Activated B cell treated with CpG ODN at 0.5 μM for 24 hours (primary cell): ENCODE measurements at regions not wholly inside any gene's neighbourhood (a gene's known extent, or its start where the extent isn't known, plus 50 kb on each side); places are given as distances from the start of the nearest gene placed in this dataset.
"Not testable (repeated sequence)": the region's sequence is repeated elsewhere in the genome, so short reads cannot be mapped to it uniquely, and the experiment has no call there.

ENCODE experiments used
- ATAC-seq: fragments of 200-7000 bp; cut with Tn5 transposase; one replicate; pipeline ENCODE4 v1.10.0; 2021; ENCODE audit warnings: low read depth, mild to moderate bottlenecking, moderate library complexity
- CTCF ChIA-PET: fragments of 350-600 bp; sonication (Branson Sonifier 250); formaldehyde crosslinking; loops from one replicate; lab custom pipeline; 2021; ENCODE audit warnings: antibody characterized with exemption; lab: Charles Lee
- POLR2A ChIA-PET: fragments of 350-600 bp; sonication (Branson Sonifier 250); formaldehyde crosslinking; loops from one replicate; lab custom pipeline; 2021; ENCODE audit warnings: antibody characterized with exemption; lab: Charles Lee
- DNase-seq: peaks from one replicate; pipeline ENCODE4 v3.0.0; 2022
- H3K27ac Mint-ChIP-seq: one replicate; pipeline ENCODE4 v1.8.0; 2020; ENCODE audit warnings: mixed read lengths
- H3K27me3 Mint-ChIP-seq: one replicate; pipeline ENCODE4 v1.8.0; 2021; ENCODE audit warnings: mixed read lengths
- H3K36me3 Mint-ChIP-seq: one replicate; pipeline ENCODE4 v1.8.0; 2021; ENCODE audit warnings: low read depth, mixed read lengths
- H3K4me1 Mint-ChIP-seq: one replicate; pipeline ENCODE4 v1.8.0; 2021; ENCODE audit warnings: mixed read lengths
- H3K4me3 Mint-ChIP-seq: one replicate; pipeline ENCODE4 v1.8.0; 2020; ENCODE audit warnings: mild to moderate bottlenecking, mixed read lengths
- H3K9me3 Mint-ChIP-seq: one replicate; pipeline ENCODE4 v1.8.0; 2020; ENCODE audit warnings: mixed read lengths
- intact Hi-C: fragments of 100-400 bp; cut with micrococcal nuclease; formaldehyde crosslinking; loops from one replicate; pipeline ENCODE4 v1.15.1; 2024
- TF ChIP-seq, protein P1 (sequence below): fragments of 200-600 bp; IDR thresholded peaks from one replicate; pipeline ENCODE4 v1.8.0; 2022; ENCODE audit warnings: antibody characterized with exemption, mild to moderate bottlenecking

DNA sequence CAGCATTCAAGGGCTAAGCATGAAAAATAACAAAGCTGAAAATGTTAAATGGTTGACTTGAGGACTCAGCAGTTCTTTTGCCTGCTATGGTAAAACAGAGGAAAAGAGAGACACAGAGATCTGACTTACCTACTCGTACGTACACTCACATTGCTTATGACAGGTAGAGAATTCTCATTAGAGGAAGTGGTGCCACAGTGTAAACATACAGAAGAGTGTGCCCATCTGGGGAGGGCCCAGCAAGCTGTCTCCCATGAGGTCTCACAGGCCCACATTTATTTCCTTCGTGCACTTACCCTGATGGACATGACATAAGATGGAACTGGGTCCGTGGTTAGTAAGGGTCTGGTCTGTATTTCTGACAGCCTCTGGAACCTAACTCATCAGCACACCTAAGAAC, 729.1 kb downstream of the BCL11A start:
- Mint-ChIP-seq H3K4me1 (no peaks in the 10 kb centered on the region), H3K9me3 (no peaks in the 10 kb centered on the region), H3K27ac (no peak overlapping the region), H3K4me3 (no peak overlapping the region), H3K27me3 (no peaks in the 10 kb centered on the region), H3K36me3 (no peaks in the 10 kb centered on the region)
- TF ChIP-seq, protein P1, sequence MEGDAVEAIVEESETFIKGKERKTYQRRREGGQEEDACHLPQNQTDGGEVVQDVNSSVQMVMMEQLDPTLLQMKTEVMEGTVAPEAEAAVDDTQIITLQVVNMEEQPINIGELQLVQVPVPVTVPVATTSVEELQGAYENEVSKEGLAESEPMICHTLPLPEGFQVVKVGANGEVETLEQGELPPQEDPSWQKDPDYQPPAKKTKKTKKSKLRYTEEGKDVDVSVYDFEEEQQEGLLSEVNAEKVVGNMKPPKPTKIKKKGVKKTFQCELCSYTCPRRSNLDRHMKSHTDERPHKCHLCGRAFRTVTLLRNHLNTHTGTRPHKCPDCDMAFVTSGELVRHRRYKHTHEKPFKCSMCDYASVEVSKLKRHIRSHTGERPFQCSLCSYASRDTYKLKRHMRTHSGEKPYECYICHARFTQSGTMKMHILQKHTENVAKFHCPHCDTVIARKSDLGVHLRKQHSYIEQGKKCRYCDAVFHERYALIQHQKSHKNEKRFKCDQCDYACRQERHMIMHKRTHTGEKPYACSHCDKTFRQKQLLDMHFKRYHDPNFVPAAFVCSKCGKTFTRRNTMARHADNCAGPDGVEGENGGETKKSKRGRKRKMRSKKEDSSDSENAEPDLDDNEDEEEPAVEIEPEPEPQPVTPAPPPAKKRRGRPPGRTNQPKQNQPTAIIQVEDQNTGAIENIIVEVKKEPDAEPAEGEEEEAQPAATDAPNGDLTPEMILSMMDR: no peak
- ChIA-PET POLR2A (interaction anchor here (0.6 kb wide), 1 partner anchor 466 kb away, joined by 5 read pairs; no protein-coding TSS in a partner anchor), CTCF (no interaction called here)
- no peak for ATAC-seq
- DNase-seq: no peak
- intact Hi-C loops: no loop called here

DNA sequence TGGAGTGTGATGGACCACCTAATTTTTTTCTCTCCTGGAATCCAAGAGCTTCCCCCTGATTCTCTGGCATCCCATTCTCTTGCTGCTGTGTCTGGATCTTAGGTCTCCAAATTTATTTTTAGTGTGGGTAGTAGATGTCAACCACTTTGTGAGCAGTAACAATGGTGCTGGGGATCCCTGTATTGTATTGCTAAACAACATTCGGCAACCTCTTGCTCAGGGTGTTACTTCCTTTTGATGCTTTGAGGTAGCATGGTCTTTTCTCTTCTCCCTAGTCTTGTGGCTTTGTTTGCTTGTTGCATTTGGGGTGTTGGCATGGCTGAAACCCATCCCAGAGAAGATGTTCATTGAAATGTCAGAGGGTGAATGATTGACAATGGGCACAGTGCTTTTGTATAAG, 737.4 kb downstream of the BCL11A start:
- intact Hi-C loops: no loop called here
- ATAC-seq (no peak), DNase-seq (no peak)
- TF ChIP-seq, protein P1: no peak
- ChIA-PET POLR2A (no interaction called here), CTCF (no interaction called here)
- no peak overlapping the region for H3K27ac Mint-ChIP-seq
- H3K27me3 Mint-ChIP-seq: no peaks in the 10 kb centered on the region
- H3K4me1 Mint-ChIP-seq: no peaks in the 10 kb centered on the region
- no peaks in the 10 kb centered on the region for H3K9me3 Mint-ChIP-seq
- no peaks in the 10 kb centered on the region for H3K36me3 Mint-ChIP-seq
- H3K4me3 Mint-ChIP-seq: no peak overlapping the region

DNA sequence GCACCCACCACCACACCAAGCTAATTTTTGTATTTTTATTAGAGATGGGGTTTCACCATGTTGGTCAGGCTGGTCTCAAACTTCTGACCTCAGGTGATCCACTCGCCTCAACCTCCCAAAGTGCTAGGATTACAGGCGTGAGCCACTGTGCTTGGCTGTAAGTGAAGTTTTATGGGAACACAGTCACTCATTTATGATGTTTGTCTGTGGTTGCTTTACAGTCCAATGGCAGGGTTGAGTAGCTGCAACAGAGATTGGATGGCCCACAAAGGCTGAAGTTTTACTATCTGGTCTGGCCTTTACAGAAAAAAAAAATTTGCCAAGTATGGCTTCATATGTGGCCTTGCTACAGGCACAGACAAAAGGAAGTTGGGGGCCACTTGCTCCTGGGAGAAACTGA, 743.2 kb downstream of the BCL11A start:
- DNase-seq, ATAC-seq, H3K36me3 Mint-ChIP-seq, H3K27ac Mint-ChIP-seq, CTCF ChIA-PET, POLR2A ChIA-PET, intact Hi-C loops, H3K4me3 Mint-ChIP-seq, H3K4me1 Mint-ChIP-seq, H3K27me3 Mint-ChIP-seq, H3K9me3 Mint-ChIP-seq: not testable (repeated sequence)

DNA sequence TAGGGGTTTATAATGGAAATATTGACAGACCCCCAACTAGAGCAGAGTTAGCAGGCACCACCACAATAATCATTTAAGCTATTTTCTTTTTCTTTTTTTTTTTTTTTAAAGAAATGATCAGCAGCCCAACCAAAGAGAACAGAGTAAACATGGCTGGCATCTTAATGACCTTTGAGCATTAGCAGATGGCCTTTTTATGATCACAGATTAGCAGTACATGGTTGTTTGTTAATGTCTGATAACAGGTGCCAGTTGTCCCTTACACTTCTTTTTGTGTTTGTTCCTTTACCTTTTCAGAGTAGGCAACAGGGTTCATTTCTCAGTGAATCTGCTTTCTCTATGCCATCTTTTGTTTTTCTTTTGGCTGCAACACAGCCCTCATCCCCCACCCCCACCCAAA, 747.0 kb downstream of the BCL11A start:
- DNase-seq (no peak), ATAC-seq (no peak)
- CTCF ChIA-PET: no interaction called here
- POLR2A ChIA-PET: no interaction called here
- no peaks in the 10 kb centered on the region for H3K36me3 Mint-ChIP-seq
- no peaks in the 10 kb centered on the region for H3K4me1 Mint-ChIP-seq
- TF ChIP-seq, protein P1: no peak
- no peaks in the 10 kb centered on the region for H3K9me3 Mint-ChIP-seq
- intact Hi-C loops: no loop called here
- H3K4me3 Mint-ChIP-seq: no peak overlapping the region
- H3K27ac Mint-ChIP-seq: no peak overlapping the region
- H3K27me3 Mint-ChIP-seq: no peaks in the 10 kb centered on the region

DNA sequence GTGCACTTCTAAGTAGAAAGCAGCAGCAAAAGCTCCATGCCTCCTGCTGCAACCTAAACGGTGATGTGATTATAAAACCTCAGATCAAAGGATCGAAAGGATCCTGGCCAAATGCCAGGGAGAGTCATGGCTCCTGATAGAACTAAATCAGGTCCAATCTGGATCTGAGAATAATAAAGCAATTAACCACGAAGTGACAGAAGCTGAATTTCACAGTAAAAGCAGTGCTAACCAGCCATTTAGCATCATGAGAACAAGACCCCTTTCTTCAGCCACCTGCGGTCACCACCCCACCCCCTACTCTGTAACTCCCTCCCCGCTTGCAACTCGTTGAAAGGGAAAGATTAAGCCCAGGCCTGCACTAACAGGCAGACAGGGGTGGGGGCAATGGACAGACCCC, 748.7 kb downstream of the BCL11A start:
- TF ChIP-seq, protein P1: no peak
- DNase-seq: no peak
- ATAC-seq: no peak
- Mint-ChIP-seq H3K36me3 (no peaks in the 10 kb centered on the region), H3K4me3 (no peak overlapping the region), H3K27me3 (no peaks in the 10 kb centered on the region), H3K27ac (no peak overlapping the region), H3K4me1 (no peaks in the 10 kb centered on the region), H3K9me3 (no peaks in the 10 kb centered on the region)
- ChIA-PET POLR2A (no interaction called here), CTCF (interaction anchor here (1.0 kb wide), 1 partner anchor 63 kb away, joined by 3 read pairs; no protein-coding TSS in a partner anchor)
- intact Hi-C loops: no loop called here

DNA sequence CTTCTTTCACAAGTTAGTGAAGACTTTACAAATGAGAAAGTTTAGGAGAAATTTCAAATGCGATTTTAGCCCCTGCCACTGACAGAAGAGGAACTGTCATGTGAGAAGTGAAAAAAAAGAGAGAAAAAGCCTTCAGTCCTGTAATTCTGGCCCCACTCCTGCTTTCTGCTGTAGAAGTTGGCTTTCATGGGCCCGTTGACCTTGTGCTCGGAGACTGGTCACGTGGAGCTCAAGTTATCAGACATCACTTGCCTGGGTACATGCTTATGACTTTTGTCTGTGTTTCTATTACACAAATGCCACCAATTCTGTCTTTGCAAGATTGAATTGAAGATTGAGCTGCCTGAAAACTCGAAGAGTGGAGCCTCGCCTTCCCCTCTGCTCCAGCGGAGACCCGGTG, 749.9 kb downstream of the BCL11A start:
- TF ChIP-seq, protein P1: no peak
- intact Hi-C loops: no loop called here
- POLR2A ChIA-PET: no interaction called here
- CTCF ChIA-PET: no interaction called here
- ATAC-seq (no peak), DNase-seq (no peak)
- no peak overlapping the region for H3K4me3 Mint-ChIP-seq
- H3K27ac Mint-ChIP-seq: no peak overlapping the region
- H3K27me3 Mint-ChIP-seq: no peaks in the 10 kb centered on the region
- no peaks in the 10 kb centered on the region for H3K4me1 Mint-ChIP-seq
- no peaks in the 10 kb centered on the region for H3K9me3 Mint-ChIP-seq
- H3K36me3 Mint-ChIP-seq: no peaks in the 10 kb centered on the region
